ENCODE measurements at regions not wholly inside any gene's neighbourhood (a gene's known extent, or its start where the extent isn't known, plus 50 kb on each side); places are given as distances from the start of the nearest gene placed in this dataset.

- FAIRE-seq (no peak), DNase-seq (ENCODE audit: insufficient read length) (no peak)
- no peak for TF ChIP-seq TAF1 (IDR thresholded peaks at IDR 0.05; ENCODE audit: borderline replicate concordance, low read depth, low read length)
- no peak for TF ChIP-seq POLR2AphosphoS5 (IDR thresholded peaks at IDR 0.05; ENCODE audit: low read depth, low read length)
- no peak for TF ChIP-seq POLR2A (IDR thresholded peaks at IDR 0.05; ENCODE audit: low read depth, low read length)
These were observed 125.5 kb upstream of the HNRNPU start for GRCh38 chr1:244989813-244990212.

GRCh38 chr1:244988521-244988920 is 124.2 kb upstream of the HNRNPU start:
- TF ChIP-seq POLR2AphosphoS5 (IDR thresholded peaks at IDR 0.05; ENCODE audit: low read depth, low read length) (no peak), TAF1 (IDR thresholded peaks at IDR 0.05; ENCODE audit: borderline replicate concordance, low read depth, low read length) (no peak), POLR2A (IDR thresholded peaks at IDR 0.05; ENCODE audit: low read depth, low read length) (no peak)
- FAIRE-seq (no peak), DNase-seq (ENCODE audit: insufficient read length) (no peak)

GRCh38 chr1:244980605-244981004 is 116.3 kb upstream of the HNRNPU start:
- TF ChIP-seq POLR2AphosphoS5 (IDR thresholded peaks at IDR 0.05; ENCODE audit: low read depth, low read length): no peak
- no peak for TF ChIP-seq POLR2A (IDR thresholded peaks at IDR 0.05; ENCODE audit: low read depth, low read length)
- no peak for TF ChIP-seq TAF1 (IDR thresholded peaks at IDR 0.05; ENCODE audit: borderline replicate concordance, low read depth, low read length)
- FAIRE-seq: no peak
- DNase-seq (ENCODE audit: insufficient read length): no peak

GRCh38 chr1:244974550-244974949 is 110.2 kb upstream of the HNRNPU start:
- TF ChIP-seq POLR2A (IDR thresholded peaks at IDR 0.05; ENCODE audit: low read depth, low read length) (no peak), POLR2AphosphoS5 (IDR thresholded peaks at IDR 0.05; ENCODE audit: low read depth, low read length) (no peak), TAF1 (IDR thresholded peaks at IDR 0.05; ENCODE audit: borderline replicate concordance, low read depth, low read length) (no peak)
- DNase-seq (ENCODE audit: insufficient read length) (no peak), FAIRE-seq (no peak)

GRCh38 chr1:244974106-244974505 is 109.8 kb upstream of the HNRNPU start:
- DNase-seq (ENCODE audit: insufficient read length): no peak
- TF ChIP-seq TAF1 (IDR thresholded peaks at IDR 0.05; ENCODE audit: borderline replicate concordance, low read depth, low read length) (no peak), POLR2AphosphoS5 (IDR thresholded peaks at IDR 0.05; ENCODE audit: low read depth, low read length) (no peak), POLR2A (IDR thresholded peaks at IDR 0.05; ENCODE audit: low read depth, low read length) (no peak)
- no peak for FAIRE-seq

- FAIRE-seq (no peak), DNase-seq (ENCODE audit: insufficient read length) (no peak)
- TF ChIP-seq POLR2AphosphoS5 (IDR thresholded peaks at IDR 0.05; ENCODE audit: low read depth, low read length): no peak
- no peak for TF ChIP-seq POLR2A (IDR thresholded peaks at IDR 0.05; ENCODE audit: low read depth, low read length)
- no peak for TF ChIP-seq TAF1 (IDR thresholded peaks at IDR 0.05; ENCODE audit: borderline replicate concordance, low read depth, low read length)
These were observed 107.3 kb upstream of the HNRNPU start for GRCh38 chr1:244971552-244972216.

GRCh38 chr1:244970744-244971551 is 106.6 kb upstream of the HNRNPU start:
- FAIRE-seq (peak; percentile 94), DNase-seq (ENCODE audit: insufficient read length) (peak; percentile 58)
- TF ChIP-seq POLR2A (IDR thresholded peaks at IDR 0.05; ENCODE audit: low read depth, low read length) (peak; percentile 87), TAF1 (IDR thresholded peaks at IDR 0.05; ENCODE audit: borderline replicate concordance, low read depth, low read length) (peak; percentile 56), POLR2AphosphoS5 (IDR thresholded peaks at IDR 0.05; ENCODE audit: low read depth, low read length) (peak; percentile 84)

- FAIRE-seq: no peak
- no peak for TF ChIP-seq TAF1 (IDR thresholded peaks at IDR 0.05; ENCODE audit: borderline replicate concordance, low read depth, low read length)
- DNase-seq (ENCODE audit: insufficient read length): no peak
These were observed 105.9 kb upstream of the HNRNPU start for GRCh38 chr1:244970236-244970743.

GRCh38 chr1:244969355-244970235 is 105.3 kb upstream of the HNRNPU start:
- FAIRE-seq (peak; percentile 84), DNase-seq (ENCODE audit: insufficient read length) (peak; percentile 7)
- TF ChIP-seq POLR2A (IDR thresholded peaks at IDR 0.05; ENCODE audit: low read depth, low read length) (no peak; the same call in 1 of the 2 replicates), POLR2AphosphoS5 (IDR thresholded peaks at IDR 0.05; ENCODE audit: low read depth, low read length) (no peak; the same call in none of the 2 replicates), TAF1 (IDR thresholded peaks at IDR 0.05; ENCODE audit: borderline replicate concordance, low read depth, low read length) (no peak)

GRCh38 chr1:244968881-244969280 is 104.5 kb upstream of the HNRNPU start:
- TF ChIP-seq POLR2AphosphoS5 (IDR thresholded peaks at IDR 0.05; ENCODE audit: low read depth, low read length) (no peak), POLR2A (IDR thresholded peaks at IDR 0.05; ENCODE audit: low read depth, low read length) (no peak), TAF1 (IDR thresholded peaks at IDR 0.05; ENCODE audit: borderline replicate concordance, low read depth, low read length) (no peak)
- FAIRE-seq (no peak), DNase-seq (ENCODE audit: insufficient read length) (no peak)

GRCh38 chr1:244968471-244968871 is 104.1 kb upstream of the HNRNPU start:
- no peak for FAIRE-seq
- TF ChIP-seq POLR2AphosphoS5 (IDR thresholded peaks at IDR 0.05; ENCODE audit: low read depth, low read length) (no peak), TAF1 (IDR thresholded peaks at IDR 0.05; ENCODE audit: borderline replicate concordance, low read depth, low read length) (no peak), POLR2A (IDR thresholded peaks at IDR 0.05; ENCODE audit: low read depth, low read length) (no peak)
- no peak for DNase-seq (ENCODE audit: insufficient read length)
